CD14-positive monocyte (primary cell): ENCODE measurements at regions not wholly inside any gene's neighbourhood (a gene's known extent, or its start where the extent isn't known, plus 50 kb on each side); places are given as distances from the start of the nearest gene placed in this dataset.

Experiments used
- DNase-seq, 3 donors: peaks; one replicate each; pipeline ENCODE4 v3.0.0-alpha.2; 2011 to 2022
- H2AFZ ChIP-seq: 2 replicates; pipeline ENCODE4 v1.6.0; 2012; ENCODE audit warnings: mild to moderate bottlenecking, low read depth, low read length, inconsistent platforms; ENCODE audit not compliant: insufficient read depth, poor library complexity, severe bottlenecking
- H3K27ac ChIP-seq, 2 donors: 1 replicate in 1 of 2; 2 replicates in 1 of 2; pipeline ENCODE4 v1.5.1; 2012 to 2013; ENCODE audit warnings: low read length in 2 of 2, control low read depth in 1 of 2, inconsistent platforms in 1 of 2, low read depth in 1 of 2, mild to moderate bottlenecking in 1 of 2
- H3K27me3 ChIP-seq, 2 donors: one replicate each; pipeline versions ENCODE4 v1.6.0 to v1.6.1; 2011 to 2013; ENCODE audit warnings: low read length in 2 of 2; ENCODE audit not compliant: control insufficient read depth in 2 of 2, insufficient read depth in 2 of 2
- H3K36me3 ChIP-seq, 2 donors: replicated peaks in 1 of 2; 1 replicate in 1 of 2; 2 replicates in 1 of 2; pipeline versions ENCODE4 v1.5.1 to v1.6.1; 2012 to 2013; ENCODE audit warnings: low read length in 2 of 2, control low read depth in 1 of 2, inconsistent platforms in 1 of 2, mild to moderate bottlenecking in 1 of 2; ENCODE audit not compliant: insufficient read depth in 2 of 2, control insufficient read depth in 1 of 2
- H3K4me1 ChIP-seq, 2 donors: 1 replicate in 1 of 2; 2 replicates in 1 of 2; pipeline versions ENCODE4 v1.5.1 to v1.6.1; 2012 to 2013; ENCODE audit warnings: low read length in 2 of 2, control low read depth in 1 of 2, inconsistent platforms in 1 of 2, mild to moderate bottlenecking in 1 of 2, moderate library complexity in 1 of 2; ENCODE audit not compliant: insufficient read depth in 2 of 2, control insufficient read depth in 1 of 2
- H3K4me2 ChIP-seq: replicated peaks from 2 replicates; pipeline ENCODE3; 2012; ENCODE audit warnings: low read length, moderate library complexity, mild to moderate bottlenecking; ENCODE audit not compliant: poor library complexity, severe bottlenecking; ENCODE audit errors: extremely low read depth
- H3K4me3 ChIP-seq, 3 experiments: fragments of 200-600 bp in 1 of 3; sonication (generic) in 1 of 3; replicated peaks in 1 of 3; 1 replicate in 2 of 3; 2 replicates in 1 of 3; pipeline ENCODE4 v1.5.1; 2011 to 2013; ENCODE audit warnings: low read length in 3 of 3, mild to moderate bottlenecking in 3 of 3, control low read depth in 2 of 3, low read depth in 2 of 3, inconsistent platforms in 1 of 3, moderate library complexity in 1 of 3
- H3K79me2 ChIP-seq: 2 replicates; pipeline ENCODE4 v1.6.0; 2012; ENCODE audit warnings: mild to moderate bottlenecking, control low read depth, inconsistent platforms, low read length, moderate library complexity; ENCODE audit not compliant: insufficient read depth
- H3K9ac ChIP-seq: 2 replicates; pipeline ENCODE4 v1.6.0; 2017; ENCODE audit warnings: low read length, mild to moderate bottlenecking; ENCODE audit not compliant: insufficient read depth, poor library complexity, severe bottlenecking
- H3K9me3 ChIP-seq, 2 donors: replicated peaks in 1 of 2; 1 replicate in 1 of 2; 2 replicates in 1 of 2; pipeline versions ENCODE4 v1.5.1 to v1.6.1; 2012 to 2013; ENCODE audit warnings: low read length in 2 of 2, control low read depth in 1 of 2; ENCODE audit not compliant: control insufficient read depth in 1 of 2, insufficient read depth in 1 of 2
- H4K20me1 ChIP-seq: 2 replicates; pipeline ENCODE4 v1.6.0; 2012; ENCODE audit warnings: mild to moderate bottlenecking, low read length, control low read depth, moderate library complexity; ENCODE audit not compliant: insufficient read depth
- H3K27ac Mint-ChIP-seq, 7 donors: one replicate each; pipeline ENCODE4 v1.8.0; 2020; ENCODE audit warnings: mild to moderate bottlenecking in 7 of 7, mixed read lengths in 7 of 7, moderate library complexity in 6 of 7, inconsistent platforms in 2 of 7
- H3K27me3 Mint-ChIP-seq, 3 donors: one replicate each; pipeline ENCODE4 v1.8.0; 2021 to 2022; ENCODE audit warnings: low read depth in 3 of 3, mild to moderate bottlenecking in 3 of 3, mixed read lengths in 3 of 3, moderate library complexity in 3 of 3, inconsistent platforms in 1 of 3
- H3K36me3 Mint-ChIP-seq, 2 donors: one replicate each; pipeline ENCODE4 v1.8.0; 2020; ENCODE audit warnings: mixed read lengths in 2 of 2, inconsistent platforms in 1 of 2, mild to moderate bottlenecking in 1 of 2
- H3K4me1 Mint-ChIP-seq: one replicate; pipeline ENCODE4 v1.8.0; 2020; ENCODE audit warnings: mild to moderate bottlenecking, mixed read lengths
- H3K4me3 Mint-ChIP-seq, 2 donors: one replicate each; pipeline ENCODE4 v1.8.0; 2020; ENCODE audit warnings: mild to moderate bottlenecking in 2 of 2, mixed read lengths in 2 of 2, moderate library complexity in 1 of 2
- H3K9me3 Mint-ChIP-seq, 7 donors: one replicate each; pipeline ENCODE4 v1.8.0; 2020 to 2022; ENCODE audit warnings: mixed read lengths in 7 of 7, mild to moderate bottlenecking in 6 of 7, moderate library complexity in 6 of 7, inconsistent platforms in 2 of 7
- CTCF ChIP-seq: fragments of 200-600 bp; IDR thresholded peaks from one replicate; pipeline ENCODE4 v1.8.0; 2022; ENCODE audit warnings: antibody characterized with exemption, mild to moderate bottlenecking
- WGBS: methylation state at CpG from one replicate; pipeline ENCODE4 v1.1.5; 2013; ENCODE audit warnings: missing lambda C conversion rate; ENCODE audit not compliant: insufficient coverage; 5-methylcytosine and 5-hydroxymethylcytosine counted together
- intact Hi-C, 2 donors: fragments of 100-400 bp; cut with micrococcal nuclease; formaldehyde crosslinking; loops; one replicate each; pipeline versions ENCODE4 v1.15.0 to v1.15.1; 2023

- Histone ChIP-seq H3K4me1 (no peaks in the 10 kb centered on the region), H3K4me2 (no peak overlapping the region), H3K4me3 (no peak overlapping the region), H3K27ac (no peak overlapping the region), H3K36me3 (no peaks in the 10 kb centered on the region), H4K20me1 (no peaks in the 10 kb centered on the region), H2AFZ (no peak overlapping the region), H3K79me2 (no peaks in the 10 kb centered on the region), H3K9me3 (no peaks in the 10 kb centered on the region), H3K27me3 (no peaks in the 10 kb centered on the region), H3K9ac (no peak overlapping the region)
- intact Hi-C loops: no loop called here
- no peaks in the 10 kb centered on the region for H3K36me3 Mint-ChIP-seq
- H3K27ac Mint-ChIP-seq: no peak overlapping the region
- TF ChIP-seq CTCF: no peak
- H3K9me3 Mint-ChIP-seq: peaks cover 0 to 6% (median 0%) of the 10 kb centered on the region in 7 donors
- peaks cover 0 to 3% (median 0%) of the 10 kb centered on the region in 3 donors for H3K27me3 Mint-ChIP-seq
- no CpG with 5 or more reads among the region's 6 CpGs for WGBS
- H3K4me1 Mint-ChIP-seq: no peaks in the 10 kb centered on the region
- no peak for DNase-seq
- H3K4me3 Mint-ChIP-seq: no peak overlapping the region
Measured at GRCh38 chr2:204340511-204340910, 204.8 kb upstream of the PARD3B start.

- Histone ChIP-seq H3K79me2 (no peaks in the 10 kb centered on the region), H3K27ac (no peak overlapping the region), H3K4me3 (no peak overlapping the region), H3K27me3 (no peaks in the 10 kb centered on the region), H3K4me1 (no peaks in the 10 kb centered on the region), H2AFZ (no peak overlapping the region), H4K20me1 (no peaks in the 10 kb centered on the region), H3K9me3 (no peaks in the 10 kb centered on the region), H3K36me3 (no peaks in the 10 kb centered on the region), H3K9ac (no peak overlapping the region), H3K4me2 (no peak overlapping the region)
- Mint-ChIP-seq H3K27me3 (peaks cover 0 to 3% (median 0%) of the 10 kb centered on the region in 3 donors), H3K36me3 (no peaks in the 10 kb centered on the region), H3K27ac (no peak overlapping the region), H3K4me3 (no peak overlapping the region), H3K9me3 (peaks cover 0 to 6% (median 0%) of the 10 kb centered on the region in 7 donors), H3K4me1 (no peaks in the 10 kb centered on the region)
- no peak for DNase-seq
- intact Hi-C loops: no loop called here
- WGBS: no CpG with 5 or more reads among the region's 2 CpGs
- TF ChIP-seq CTCF: no peak
Measured at GRCh38 chr2:204341887-204342276, 203.4 kb upstream of the PARD3B start.
